ENCODE measurements at regions not wholly inside any gene's neighbourhood (a gene's known extent, or its start where the extent isn't known, plus 50 kb on each side); places are given as distances from the start of the nearest gene placed in this dataset.
A peak's percentile ranks its signal among the peaks of the same experiment; 100 is the strongest.

DNA sequence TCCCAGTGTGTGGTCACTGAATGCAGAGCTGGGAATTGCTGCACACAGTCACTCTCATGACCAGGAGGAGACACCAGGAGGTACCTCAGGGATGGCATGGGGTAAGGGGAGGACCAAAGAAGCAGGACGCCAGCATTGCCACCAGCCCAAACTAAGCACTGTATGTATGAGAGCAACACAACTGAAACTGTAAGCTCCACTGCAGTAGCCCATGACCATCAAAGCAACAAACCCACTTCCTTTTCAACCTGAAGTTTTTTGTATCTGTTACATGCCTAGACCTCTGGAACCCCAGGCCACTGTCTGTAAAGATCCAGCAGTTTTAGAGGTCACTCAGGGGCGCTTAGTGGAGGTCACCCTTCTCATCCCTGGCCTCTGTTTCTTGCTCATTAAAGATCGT, 164.3 kb downstream of the SETD4 start:
- H3K9me3 Mint-ChIP-seq, result no peaks in the 10 kb centered on the region
- H3K4me3 Mint-ChIP-seq, result no peak overlapping the region
- H3K27ac Mint-ChIP-seq, result no peak overlapping the region
- H3K36me3 Mint-ChIP-seq, result no peaks in the 10 kb centered on the region
- ATAC-seq (ENCODE audit: low read depth) (no peak), DNase-seq (ENCODE audit: low spot score in 2 of 2) (no peak)
- H3K4me1 Mint-ChIP-seq, result peaks cover 3% of the 10 kb centered on the region
- peaks cover 6% of the 10 kb centered on the region for H3K27me3 Mint-ChIP-seq

DNA sequence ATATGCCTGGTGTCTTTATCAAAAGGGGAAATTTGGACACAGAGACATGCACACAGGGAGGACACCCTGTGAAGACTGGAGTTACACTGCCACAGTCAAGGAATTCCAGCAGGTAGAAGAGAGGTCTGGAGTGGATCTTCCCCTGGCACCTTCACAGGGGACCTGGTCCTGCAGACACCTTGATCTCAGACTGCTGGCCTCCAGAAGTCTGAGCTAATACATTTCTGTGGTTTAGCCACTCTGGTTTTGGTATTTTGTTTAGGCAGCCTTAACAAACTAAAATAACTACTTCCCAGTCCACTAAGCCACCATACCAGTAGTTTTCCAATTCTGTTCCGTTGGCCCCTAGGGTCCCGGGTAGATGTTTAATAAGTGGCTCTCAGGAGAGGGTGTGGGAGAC, 164.7 kb downstream of the SETD4 start:
- DNase-seq (ENCODE audit: low spot score in 2 of 2) (no peak), ATAC-seq (ENCODE audit: low read depth) (no peak)
- H3K27ac Mint-ChIP-seq, result no peak overlapping the region
- no peak overlapping the region for H3K4me3 Mint-ChIP-seq
- no peaks in the 10 kb centered on the region for H3K9me3 Mint-ChIP-seq
- no peaks in the 10 kb centered on the region for H3K36me3 Mint-ChIP-seq
- H3K27me3 Mint-ChIP-seq, result peaks cover 6% of the 10 kb centered on the region
- peaks cover 3% of the 10 kb centered on the region for H3K4me1 Mint-ChIP-seq

DNA sequence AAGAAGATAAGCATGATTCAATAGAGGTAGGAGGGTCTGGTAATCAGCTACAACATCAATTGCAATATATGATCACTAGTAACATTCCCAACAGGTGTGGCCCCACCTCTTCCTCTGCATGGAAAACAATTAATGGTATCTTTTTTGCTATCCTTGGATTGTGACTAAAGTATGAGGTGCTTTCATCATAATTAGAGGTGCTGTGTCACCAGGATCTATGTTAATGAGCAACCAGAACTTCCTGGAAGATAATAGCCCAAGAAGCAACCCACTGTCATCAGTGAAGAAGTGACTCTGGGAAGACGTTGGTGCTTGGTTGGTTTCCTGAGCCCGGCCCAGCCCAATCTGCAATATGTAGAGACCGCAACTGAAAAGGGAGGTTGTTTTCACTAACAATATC, 167.2 kb downstream of the SETD4 start:
- Mint-ChIP-seq H3K4me3 (no peak overlapping the region), H3K36me3 (no peaks in the 10 kb centered on the region), H3K27ac (no peak overlapping the region), H3K9me3 (no peaks in the 10 kb centered on the region), H3K27me3 (peaks cover 3% of the 10 kb centered on the region), H3K4me1 (peaks cover 3% of the 10 kb centered on the region)
- no peak for ATAC-seq (ENCODE audit: low read depth)
- DNase-seq (ENCODE audit: low spot score in 2 of 2), result no peak

DNA sequence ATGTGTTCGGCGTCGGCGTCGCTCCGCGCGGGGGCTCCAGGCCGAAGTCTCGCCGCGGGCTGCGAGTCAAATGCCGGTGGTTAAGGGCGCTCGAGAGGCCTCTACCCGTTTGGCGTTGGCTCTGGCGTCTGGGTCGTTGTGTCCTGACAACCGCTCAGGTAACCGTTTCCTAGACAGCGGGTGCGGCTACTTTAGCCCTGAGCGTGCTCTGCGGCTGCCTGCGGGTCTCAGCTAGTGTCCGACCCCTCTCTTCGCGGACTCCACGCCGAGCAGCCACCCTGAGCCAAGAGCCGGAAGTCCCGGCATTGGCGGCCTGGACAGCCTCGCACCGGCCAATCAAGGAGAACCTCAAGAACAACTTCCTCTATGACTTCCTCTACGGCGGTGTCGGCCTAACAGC, 173.4 kb downstream of the SETD4 start:
- ATAC-seq (ENCODE audit: low read depth) (no peak), DNase-seq (ENCODE audit: low spot score in 2 of 2) (no peak)
- no peak overlapping the region for H3K4me3 Mint-ChIP-seq
- H3K27ac Mint-ChIP-seq, result no peak overlapping the region
- H3K27me3 Mint-ChIP-seq, result peaks cover 5% of the 10 kb centered on the region
- H3K36me3 Mint-ChIP-seq, result no peaks in the 10 kb centered on the region
- no peaks in the 10 kb centered on the region for H3K9me3 Mint-ChIP-seq
- H3K4me1 Mint-ChIP-seq, result no peaks in the 10 kb centered on the region

DNA sequence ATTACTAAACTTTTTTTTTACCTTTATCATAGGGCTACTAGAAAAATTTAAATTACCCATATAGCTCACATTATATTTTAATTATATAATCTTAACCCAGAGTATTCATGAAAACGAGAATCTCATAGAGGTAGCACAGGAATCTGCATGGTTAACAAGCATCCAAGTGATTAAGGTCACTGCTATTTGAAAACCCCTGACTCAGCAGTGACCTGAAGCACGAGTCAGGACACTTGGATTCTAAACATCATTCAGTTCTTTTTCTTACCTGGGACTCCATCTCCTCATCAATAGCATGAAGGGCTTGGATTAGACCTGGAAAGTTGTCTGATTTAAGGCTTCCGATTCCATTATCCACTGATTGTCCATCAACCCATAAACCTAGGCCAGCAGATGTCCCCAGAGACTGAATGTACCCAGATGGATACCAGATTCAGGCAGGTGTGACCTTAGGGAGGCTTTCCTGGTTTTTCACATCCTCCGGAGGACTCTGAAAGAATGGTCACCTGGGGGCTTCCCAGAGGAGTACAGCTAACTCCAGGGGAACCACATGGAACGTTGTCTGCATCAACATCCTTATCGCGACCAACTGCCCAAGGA, 174.3 kb downstream of the SETD4 start:
- no peaks in the 10 kb centered on the region for H3K4me1 Mint-ChIP-seq
- no peaks in the 10 kb centered on the region for H3K36me3 Mint-ChIP-seq
- no peak for DNase-seq (ENCODE audit: low spot score in 2 of 2)
- no peak overlapping the region for H3K27ac Mint-ChIP-seq
- no peak overlapping the region for H3K4me3 Mint-ChIP-seq
- ATAC-seq (ENCODE audit: low read depth), result no peak
- H3K9me3 Mint-ChIP-seq, result no peaks in the 10 kb centered on the region
- peaks cover 8% of the 10 kb centered on the region for H3K27me3 Mint-ChIP-seq

DNA sequence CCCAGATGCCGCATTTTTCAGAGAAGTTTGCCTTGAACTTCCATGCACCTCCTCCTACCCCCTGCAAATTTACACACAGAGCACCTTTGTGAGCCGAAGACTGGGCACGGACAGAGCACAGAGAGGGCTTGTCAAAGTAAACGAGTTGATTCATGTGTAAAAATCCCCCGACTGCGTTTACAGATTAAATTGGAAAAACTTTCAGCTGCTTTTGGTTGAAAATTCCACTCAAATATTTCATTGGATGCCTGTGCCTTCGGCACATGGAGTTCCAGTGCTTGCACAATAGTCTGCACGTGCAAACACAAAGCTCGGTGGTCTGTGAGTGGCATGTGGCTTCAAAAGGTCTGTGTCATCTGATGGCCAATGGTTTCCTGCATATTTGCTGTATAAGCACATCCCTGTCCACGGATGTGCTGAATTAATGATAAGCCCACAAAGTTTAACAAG, 177.5 kb downstream of the SETD4 start:
- H3K4me3 Mint-ChIP-seq, result no peak overlapping the region
- DNase-seq (ENCODE audit: low spot score in 2 of 2) (no peak), ATAC-seq (ENCODE audit: low read depth) (no peak)
- H3K4me1 Mint-ChIP-seq, result no peaks in the 10 kb centered on the region
- no peaks in the 10 kb centered on the region for H3K36me3 Mint-ChIP-seq
- no peak overlapping the region for H3K27ac Mint-ChIP-seq
- peaks cover 1% of the 10 kb centered on the region for H3K9me3 Mint-ChIP-seq
- peaks cover 13% of the 10 kb centered on the region for H3K27me3 Mint-ChIP-seq

DNA sequence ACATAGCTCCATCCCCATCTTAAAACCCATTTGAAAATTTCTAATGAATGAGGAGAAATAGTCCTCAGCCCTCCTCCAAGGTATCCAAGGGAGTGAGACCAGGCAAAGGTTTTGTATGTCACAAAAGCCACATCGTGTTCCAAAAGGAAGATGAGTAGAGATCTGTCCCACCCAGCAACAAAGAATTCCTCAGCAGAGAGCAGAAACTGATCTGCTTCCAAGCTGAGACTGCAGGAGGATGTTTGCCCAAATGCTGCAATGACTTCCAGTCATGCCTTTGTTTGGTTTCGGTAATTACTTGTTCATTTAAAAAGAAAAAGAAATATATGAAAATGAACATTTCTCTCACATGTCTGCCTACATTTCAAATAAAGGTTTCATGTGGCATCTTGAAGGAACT, 186.9 kb downstream of the SETD4 start:
- H3K27me3 Mint-ChIP-seq, result peaks cover 25% of the 10 kb centered on the region

DNA sequence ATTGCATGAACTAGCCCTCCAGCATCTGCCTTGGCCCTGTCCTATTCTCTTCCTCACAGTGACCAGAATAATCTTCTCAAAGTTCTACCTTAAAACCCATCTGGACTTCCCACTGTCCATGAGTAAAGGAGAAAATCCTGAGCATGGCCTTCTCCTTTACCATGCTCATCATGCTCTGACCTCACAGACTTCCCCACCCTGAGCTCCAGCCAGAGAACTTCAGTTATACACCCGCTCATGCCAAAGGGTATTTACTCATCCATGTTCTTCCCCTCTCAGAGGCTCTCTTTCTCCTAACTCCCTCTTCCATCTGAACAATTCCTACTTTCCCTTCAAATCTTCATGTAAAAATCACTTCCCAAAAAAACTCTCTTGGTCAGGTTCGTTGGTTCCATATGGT, 188.4 kb downstream of the SETD4 start:
- ATAC-seq (ENCODE audit: low read depth), result no peak
- Mint-ChIP-seq H3K9me3 (peaks cover 3% of the 10 kb centered on the region), H3K27me3 (peaks cover 27% of the 10 kb centered on the region), H3K4me3 (no peak overlapping the region), H3K4me1 (peaks cover under 1% of the 10 kb centered on the region), H3K27ac (no peak overlapping the region), H3K36me3 (peaks cover 3% of the 10 kb centered on the region)
- DNase-seq (ENCODE audit: low spot score in 2 of 2), result no peak

More for the DNA sequence above, 186.9 kb downstream of the SETD4 start:
- Mint-ChIP-seq H3K4me3 (no peak overlapping the region), H3K27ac (no peak overlapping the region), H3K4me1 (peaks cover 2% of the 10 kb centered on the region), H3K36me3 (peaks cover 3% of the 10 kb centered on the region), H3K9me3 (peaks cover 2% of the 10 kb centered on the region)
- no peak for DNase-seq (ENCODE audit: low spot score in 2 of 2)
- no peak for ATAC-seq (ENCODE audit: low read depth)

DNA sequence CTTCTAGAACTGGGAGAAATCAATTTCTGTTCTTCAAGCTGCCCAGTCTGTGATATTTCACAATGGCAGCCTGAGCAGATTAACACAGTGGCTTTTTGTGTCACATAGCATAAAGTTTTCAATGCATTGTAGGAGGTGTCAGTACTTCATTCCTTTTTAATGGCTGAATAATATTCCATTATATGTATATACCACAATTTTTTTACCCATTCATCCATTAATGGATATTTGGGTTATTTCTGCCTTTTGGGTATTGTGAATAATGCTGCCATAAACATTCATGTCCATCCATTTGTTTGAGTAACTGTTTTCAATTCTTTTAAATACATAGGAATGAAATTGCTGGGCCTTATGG, 191.5 kb downstream of the SETD4 start:
- Mint-ChIP-seq H3K9me3 (peaks cover 3% of the 10 kb centered on the region), H3K4me1 (no peaks in the 10 kb centered on the region), H3K4me3 (no peak overlapping the region), H3K27ac (no peak overlapping the region), H3K36me3 (peaks cover 1% of the 10 kb centered on the region), H3K27me3 (peaks cover 22% of the 10 kb centered on the region)
- DNase-seq (ENCODE audit: low spot score in 2 of 2) (no peak), ATAC-seq (ENCODE audit: low read depth) (no peak)

DNA sequence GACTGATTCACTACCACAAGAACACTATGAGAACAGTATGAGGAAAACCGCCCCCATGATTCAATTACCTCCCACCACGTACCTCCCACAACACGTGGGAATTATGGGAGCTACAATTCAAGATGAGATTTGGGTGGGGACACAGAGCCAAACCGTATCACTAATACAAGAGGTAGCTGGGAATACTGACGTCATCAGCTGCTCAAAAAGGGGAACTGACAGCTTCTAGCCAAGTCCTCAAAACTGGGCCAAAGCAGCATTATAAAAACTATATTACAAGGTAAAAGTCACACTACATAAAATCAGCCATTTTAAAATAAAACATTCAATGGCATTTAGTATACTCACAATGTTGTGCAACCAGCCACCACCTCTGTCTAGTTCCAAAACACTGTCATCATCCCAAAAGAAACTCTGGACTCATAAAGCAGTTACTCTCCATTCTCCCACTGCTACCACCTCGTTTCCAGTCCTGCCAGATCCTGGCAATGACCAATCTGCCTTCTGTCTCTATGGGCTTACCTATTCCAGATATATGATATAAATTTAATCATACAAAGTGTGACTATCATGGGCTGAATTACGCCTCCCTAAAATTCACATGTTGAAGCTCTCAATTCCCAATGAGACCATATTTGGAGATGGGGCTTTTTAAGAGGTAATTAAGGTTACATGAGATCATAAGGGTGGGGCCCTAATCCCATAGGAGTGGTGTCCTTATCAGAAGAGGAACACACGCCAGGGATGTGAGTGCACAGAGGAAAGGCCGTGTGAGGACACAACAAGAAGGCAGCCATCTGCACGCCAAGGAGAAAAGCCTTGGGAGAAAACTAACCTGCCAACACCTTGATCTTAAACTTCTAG, 192.1 kb downstream of the SETD4 start:
- Mint-ChIP-seq H3K27me3 (peaks cover 22% of the 10 kb centered on the region), H3K4me3 (no peak overlapping the region), H3K9me3 (peaks cover 3% of the 10 kb centered on the region), H3K36me3 (peaks cover 1% of the 10 kb centered on the region), H3K4me1 (no peaks in the 10 kb centered on the region), H3K27ac (no peak overlapping the region)
- DNase-seq (ENCODE audit: low spot score in 2 of 2) (no peak), ATAC-seq (ENCODE audit: low read depth) (peak; percentile 72)

DNA sequence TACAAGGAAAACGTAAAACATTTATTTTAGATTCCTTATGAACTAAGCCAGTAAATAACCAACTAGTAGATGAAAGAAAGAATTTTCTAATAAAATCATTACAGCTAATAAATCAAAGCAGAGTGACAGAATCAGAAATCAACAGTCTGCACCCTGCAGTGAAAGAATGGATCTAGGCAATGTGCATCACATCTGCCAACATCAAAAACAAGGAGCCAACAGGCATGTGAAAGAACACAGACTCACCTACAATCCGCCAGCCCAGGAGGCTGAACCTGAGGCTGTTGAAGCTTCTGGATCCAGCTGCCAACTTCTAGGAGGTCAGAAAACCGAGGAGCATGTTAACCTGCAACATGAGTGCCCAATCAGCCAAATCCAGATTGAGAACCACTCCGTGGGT, 196.3 kb downstream of the SETD4 start:
- Mint-ChIP-seq H3K36me3 (no peaks in the 10 kb centered on the region), H3K27me3 (peaks cover 16% of the 10 kb centered on the region), H3K4me3 (no peak overlapping the region), H3K9me3 (peaks cover 1% of the 10 kb centered on the region), H3K27ac (no peak overlapping the region), H3K4me1 (no peaks in the 10 kb centered on the region)
- no peak for DNase-seq (ENCODE audit: low spot score in 2 of 2)
- no peak for ATAC-seq (ENCODE audit: low read depth)

DNA sequence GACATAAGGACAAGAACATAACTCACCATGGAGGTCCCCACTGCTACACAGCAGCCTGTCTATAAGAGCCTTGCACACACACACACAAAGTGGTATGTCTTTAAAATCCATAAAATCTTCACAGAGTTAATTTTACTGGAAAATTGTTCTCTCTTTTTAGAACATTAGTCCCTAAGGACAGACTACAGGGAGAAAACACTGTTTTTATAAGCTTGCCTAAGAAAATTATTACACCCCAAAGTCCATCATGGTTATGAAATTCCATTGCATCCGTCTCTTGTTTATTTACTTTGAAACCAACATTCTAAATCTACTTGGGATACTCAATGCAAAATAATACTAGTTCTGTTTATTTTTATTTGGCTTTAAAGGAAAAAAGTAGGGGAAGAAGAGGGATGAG, 197.4 kb downstream of the SETD4 start:
- no peaks in the 10 kb centered on the region for H3K9me3 Mint-ChIP-seq
- DNase-seq (ENCODE audit: low spot score in 2 of 2), result no peak
- no peak for ATAC-seq (ENCODE audit: low read depth)
- H3K4me3 Mint-ChIP-seq, result no peak overlapping the region
- H3K27me3 Mint-ChIP-seq, result peaks cover 20% of the 10 kb centered on the region
- no peak overlapping the region for H3K27ac Mint-ChIP-seq
- H3K36me3 Mint-ChIP-seq, result no peaks in the 10 kb centered on the region
- no peaks in the 10 kb centered on the region for H3K4me1 Mint-ChIP-seq

DNA sequence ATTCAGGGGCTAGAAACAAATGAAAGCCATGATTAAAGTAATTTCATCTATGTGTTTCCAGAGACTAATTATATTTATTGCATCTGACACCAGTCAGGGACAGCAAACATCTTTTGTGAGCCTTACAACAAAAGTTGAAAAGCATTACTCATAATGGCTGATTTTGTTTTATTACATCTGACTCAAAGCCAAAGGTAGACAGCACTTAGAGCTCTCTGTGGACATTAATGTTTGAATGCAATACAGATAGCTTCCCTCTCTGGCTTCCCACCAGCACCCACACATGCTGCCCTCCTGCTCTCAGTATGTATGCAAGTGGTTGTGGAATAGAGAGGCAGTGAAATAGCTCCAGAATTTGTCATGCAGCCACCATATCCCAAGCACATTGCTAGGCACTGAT, 198.7 kb downstream of the SETD4 start:
- Mint-ChIP-seq H3K27ac (no peak overlapping the region), H3K36me3 (no peaks in the 10 kb centered on the region), H3K9me3 (no peaks in the 10 kb centered on the region), H3K27me3 (peaks cover 18% of the 10 kb centered on the region), H3K4me3 (no peak overlapping the region), H3K4me1 (no peaks in the 10 kb centered on the region)
- ATAC-seq (ENCODE audit: low read depth) (no peak), DNase-seq (ENCODE audit: low spot score in 2 of 2) (no peak)

DNA sequence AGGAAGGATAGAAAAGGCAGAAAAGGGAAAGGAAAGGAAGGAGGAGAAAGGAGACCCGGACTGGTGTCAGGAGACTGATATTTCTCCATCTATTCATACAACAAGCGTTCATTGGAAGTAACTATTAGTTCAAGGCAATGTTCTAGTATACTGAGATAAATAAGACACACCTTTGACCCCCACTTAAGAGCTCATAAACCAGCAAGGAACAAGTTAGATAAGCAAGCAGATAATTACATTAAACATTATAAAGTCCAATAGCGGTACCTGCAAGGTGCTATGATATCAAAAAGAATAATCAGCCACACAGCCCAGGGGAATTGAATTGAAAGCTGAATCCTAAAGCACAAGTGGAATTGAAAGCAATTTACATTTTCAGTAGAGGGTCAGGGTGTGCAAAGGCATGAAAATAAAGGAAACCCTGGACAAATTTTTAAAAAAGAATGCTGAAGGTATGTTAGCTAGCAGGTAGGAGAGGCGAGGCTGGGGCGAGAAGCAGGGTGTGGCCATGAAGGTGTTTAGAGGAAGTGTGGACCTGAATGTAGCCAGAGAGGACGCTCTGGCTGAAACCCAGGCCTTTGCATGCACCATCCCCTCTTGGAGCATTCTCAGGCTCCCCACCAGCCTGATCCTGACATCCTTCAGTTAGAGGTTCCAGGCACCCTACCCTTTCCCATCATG, 200.0 kb downstream of the SETD4 start:
- no peak overlapping the region for H3K27ac Mint-ChIP-seq
- no peaks in the 10 kb centered on the region for H3K4me1 Mint-ChIP-seq
- H3K36me3 Mint-ChIP-seq, result no peaks in the 10 kb centered on the region
- DNase-seq (ENCODE audit: low spot score in 2 of 2), result no peak
- ATAC-seq (ENCODE audit: low read depth), result no peak
- peaks cover 24% of the 10 kb centered on the region for H3K27me3 Mint-ChIP-seq
- H3K9me3 Mint-ChIP-seq, result no peaks in the 10 kb centered on the region
- H3K4me3 Mint-ChIP-seq, result no peak overlapping the region

Measured in memory B cell (primary cell).